Eye (tissue), 1 donor: ENCODE measurements at regions not wholly inside any gene's neighbourhood (a gene's known extent, or its start where the extent isn't known, plus 50 kb on each side); places are given as distances from the start of the nearest gene placed in this dataset.

Experiments used
- DNase-seq: peaks from one replicate; pipeline ENCODE4 v3.0.0-alpha.2; 2015

DNA sequence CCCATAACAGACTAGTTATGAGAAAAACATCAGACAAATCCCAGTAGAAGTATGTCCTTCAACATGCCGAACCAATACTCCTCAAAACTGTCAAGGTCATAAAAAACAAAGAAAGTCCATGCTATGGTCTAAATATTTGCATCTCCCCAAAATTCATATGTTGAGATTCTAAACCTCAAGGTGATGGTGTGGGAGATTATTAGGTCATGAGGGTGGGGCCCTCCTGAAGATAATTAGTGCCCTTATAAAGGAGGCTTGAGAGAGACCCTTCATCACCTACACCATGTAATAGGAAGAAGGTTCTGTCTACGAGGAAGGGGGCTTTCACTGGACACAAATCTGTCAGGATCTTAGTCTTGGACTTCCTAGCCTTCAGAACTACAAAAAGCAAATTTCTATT, 118.6 kb upstream of the GUCY1A2 start:
- no peak for DNase-seq

DNA sequence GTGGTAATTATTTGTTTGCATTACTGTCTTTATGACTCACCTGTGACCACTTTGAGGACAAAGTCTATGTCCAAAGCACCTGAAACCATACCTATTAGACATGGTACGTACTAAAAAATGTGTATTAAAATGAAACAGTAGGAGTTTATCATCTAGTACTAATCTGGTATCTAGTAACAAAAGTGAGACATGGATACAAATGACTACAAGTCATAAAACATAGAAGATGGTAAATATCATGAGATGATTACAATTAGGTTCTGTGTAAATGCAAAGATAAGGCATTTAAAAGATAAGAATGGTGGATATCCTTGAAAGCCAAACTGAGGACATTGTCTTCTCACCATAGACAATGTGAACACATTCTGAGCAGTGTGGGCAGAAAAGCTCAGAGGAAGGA, 113.5 kb upstream of the GUCY1A2 start:
- no peak for DNase-seq

DNA sequence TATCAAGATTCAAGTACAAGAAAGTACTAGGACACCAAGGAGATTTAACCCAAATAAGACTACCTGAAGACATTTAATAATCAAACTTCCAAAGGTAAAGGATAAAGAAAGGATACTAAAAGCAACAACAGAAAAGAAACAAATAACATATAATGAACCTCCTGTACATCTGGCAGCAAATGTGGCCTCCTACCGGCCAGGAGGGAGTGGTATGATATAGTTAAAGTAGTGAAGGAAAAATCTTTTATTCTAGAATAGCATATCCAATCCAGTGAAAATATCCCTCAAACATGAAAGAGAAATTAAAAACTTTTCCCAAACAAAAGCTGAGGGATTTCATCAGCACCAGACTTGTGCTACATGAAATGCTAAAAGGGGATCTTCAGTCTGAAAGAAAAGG, 104.7 kb upstream of the GUCY1A2 start:
- no peak for DNase-seq

DNA sequence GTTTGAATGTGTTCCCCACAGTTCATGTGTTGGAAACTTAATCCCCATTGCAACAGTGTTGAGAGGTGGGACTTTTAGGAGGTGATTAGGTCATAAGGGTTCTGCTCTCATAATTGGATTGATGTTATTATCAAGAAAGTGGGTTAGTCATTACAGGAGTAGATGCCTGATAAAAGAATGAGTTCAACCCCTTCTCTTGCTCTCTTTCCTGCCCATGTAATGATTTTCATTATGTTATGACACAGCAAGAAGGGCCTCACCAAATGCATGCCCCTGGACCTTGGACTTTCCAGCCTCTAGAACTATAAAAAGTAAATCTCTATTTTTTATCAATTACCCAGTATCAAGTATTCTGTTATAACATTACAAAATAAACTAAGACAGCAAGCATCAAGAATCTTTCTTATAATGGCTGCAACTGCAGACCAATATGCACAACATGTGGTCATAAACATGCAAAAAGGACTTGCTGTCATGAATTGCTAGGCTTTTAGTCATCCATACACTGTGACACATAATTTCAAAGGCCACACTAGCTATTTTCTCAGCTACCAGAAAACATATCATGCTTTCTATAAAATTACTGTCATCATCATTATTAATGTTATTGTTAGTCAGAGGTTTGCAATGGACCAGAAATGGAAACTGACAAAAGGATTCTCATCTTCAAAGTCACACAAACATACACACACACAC, 99.9 kb upstream of the GUCY1A2 start:
- DNase-seq, result no peak

DNA sequence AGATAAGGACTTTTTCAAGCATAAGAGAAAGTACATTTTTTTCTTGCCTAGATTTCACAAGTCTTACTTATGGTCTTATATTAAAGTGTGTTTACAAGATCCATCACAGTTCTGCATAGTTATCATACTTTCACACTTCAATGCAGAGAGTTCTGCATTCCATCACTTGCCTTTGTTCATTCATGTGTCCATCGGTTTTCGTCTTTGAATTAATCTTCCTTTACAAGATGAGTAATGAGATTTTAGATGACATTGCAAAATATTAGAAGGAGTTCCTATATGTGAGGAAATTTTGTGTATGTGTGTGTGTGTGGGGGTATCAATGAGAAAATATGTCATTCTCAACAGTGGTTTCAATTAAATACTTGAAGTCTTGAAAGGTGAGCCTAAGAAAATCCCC, 98.1 kb upstream of the GUCY1A2 start:
- DNase-seq, result peak; percentile 19

DNA sequence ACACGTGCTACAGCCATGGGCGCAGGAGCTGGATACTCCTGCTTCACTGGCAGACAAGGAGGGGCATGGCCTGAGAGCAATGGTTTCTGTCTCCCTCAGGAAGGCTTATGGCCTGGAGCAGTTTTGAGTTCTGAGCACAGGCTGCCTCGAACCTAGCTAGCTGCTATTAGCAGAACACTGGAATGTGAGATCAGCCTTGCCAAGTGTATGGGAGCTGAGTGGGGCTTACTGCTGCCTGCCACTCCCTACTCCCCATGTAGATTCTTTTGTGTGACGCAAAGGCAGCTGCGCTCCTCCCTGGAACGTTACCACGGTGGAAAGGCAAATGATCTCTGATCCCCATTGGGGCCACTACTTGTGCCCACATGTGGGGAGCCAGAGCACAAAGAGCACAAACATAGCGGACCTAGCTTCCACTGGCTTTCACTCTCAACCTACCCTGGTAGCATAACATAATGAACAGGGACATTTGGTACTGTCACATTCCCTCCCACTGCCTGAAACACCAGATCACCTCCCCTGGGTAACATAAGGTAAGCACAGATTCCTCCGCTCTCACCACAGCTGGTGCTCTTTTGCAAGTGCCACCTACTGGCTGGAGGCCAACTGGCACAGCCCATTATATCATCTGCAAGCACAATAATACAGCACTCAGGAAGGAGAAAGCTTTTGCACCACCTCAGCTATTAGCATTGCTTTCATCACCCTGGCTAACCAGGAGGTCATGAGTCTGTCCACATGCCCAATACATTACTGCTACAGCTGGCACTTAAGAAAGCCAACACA, 84.6 kb upstream of the GUCY1A2 start:
- no peak for DNase-seq

DNA sequence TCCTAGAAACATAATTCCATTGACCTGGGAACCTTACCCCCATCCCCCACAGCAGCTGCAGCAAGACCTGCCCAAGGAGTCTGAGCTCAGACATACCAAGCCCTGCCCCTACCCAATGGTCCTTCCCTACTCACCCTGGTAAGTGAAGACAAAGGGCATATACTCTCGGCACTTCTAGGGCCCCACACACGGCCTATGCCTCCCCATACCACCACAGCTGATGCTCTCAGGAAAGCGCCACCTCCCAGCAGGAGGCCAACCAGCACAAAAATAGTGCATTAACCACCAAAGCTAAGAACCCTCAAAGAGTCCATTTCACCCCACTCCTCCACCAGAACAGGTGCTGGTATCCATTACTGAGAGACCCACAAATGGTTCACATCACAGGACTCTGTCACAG, 74.4 kb upstream of the GUCY1A2 start:
- DNase-seq, result no peak

DNA sequence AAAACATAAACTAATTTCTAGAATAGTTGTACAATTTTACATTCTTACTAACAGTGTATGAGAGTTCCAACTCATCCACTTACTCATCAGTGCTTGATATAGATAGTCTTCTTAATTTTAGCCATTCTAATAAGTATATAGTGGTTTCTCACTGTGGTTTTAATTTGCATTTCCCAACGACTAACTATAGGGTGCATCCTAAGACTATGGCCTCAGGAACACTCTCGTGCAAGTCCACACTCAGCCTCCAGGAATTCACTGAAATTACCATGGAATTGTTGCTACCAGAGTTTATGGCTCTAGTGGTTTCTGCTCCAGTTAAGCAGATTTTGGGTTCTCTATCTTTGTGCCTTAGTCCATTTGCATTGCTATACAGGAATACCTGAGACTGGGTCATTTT, 60.1 kb upstream of the GUCY1A2 start:
- DNase-seq, result no peak

DNA sequence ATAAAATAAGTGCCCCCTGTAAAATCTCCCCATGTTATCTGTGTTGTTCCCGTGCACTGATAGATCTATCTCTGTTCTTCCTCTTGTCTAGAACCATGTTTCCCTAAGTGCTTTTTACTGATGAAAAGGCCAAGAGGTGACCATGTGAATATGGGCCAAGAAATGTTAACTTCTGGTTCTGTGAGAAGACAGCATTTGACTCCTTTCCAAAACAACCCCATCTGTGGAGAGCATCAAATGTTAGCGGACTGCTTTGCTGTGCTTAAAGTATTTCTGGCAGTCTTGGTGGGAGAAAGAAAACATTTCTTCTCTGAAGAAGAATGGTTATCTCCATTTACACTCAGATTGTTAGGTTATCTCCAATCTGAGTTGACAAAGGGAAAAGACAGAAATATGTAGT, 58.6 kb upstream of the GUCY1A2 start:
- DNase-seq, result no peak

DNA sequence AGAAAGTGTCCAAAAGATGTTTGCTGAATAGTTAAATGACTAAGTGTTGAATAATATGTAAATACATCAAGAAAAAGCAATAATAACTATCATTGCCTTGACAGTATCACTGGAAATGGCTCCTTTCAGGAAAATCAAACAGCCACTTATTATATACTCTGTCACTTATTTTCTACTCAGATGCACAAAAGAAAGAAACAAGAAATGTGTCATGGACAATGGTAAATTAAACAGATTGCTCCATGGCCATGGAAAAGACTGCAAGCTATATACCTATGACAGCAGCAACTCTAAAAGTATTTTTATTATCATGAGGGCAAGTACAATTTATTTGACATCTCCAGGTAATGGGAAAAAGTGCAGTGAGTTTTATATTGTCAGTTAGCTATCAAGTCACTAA, 52.9 kb upstream of the GUCY1A2 start:
- peak; percentile 12 for DNase-seq
